Upper lobe of left lung (tissue), 6 donors: ENCODE measurements at regions not wholly inside any gene's neighbourhood (a gene's known extent, or its start where the extent isn't known, plus 50 kb on each side); places are given as distances from the start of the nearest gene placed in this dataset.
"Not testable (repeated sequence)": the region's sequence is repeated elsewhere in the genome, so short reads cannot be mapped to it uniquely, and the experiment has no call there.

Experiments
- ATAC-seq, 2 donors: fragments of 200-7000 bp; cut with Tn5 transposase; one replicate each; pipeline ENCODE4 v1.9.1; 2022; ENCODE audit warnings: mild to moderate bottlenecking in 2 of 2, moderate library complexity in 2 of 2; ENCODE audit not compliant: low FRiP score in 2 of 2
- DNase-seq, 2 donors: peaks; one replicate each; pipeline ENCODE4 v3.0.0-alpha.2; 2019 to 2020
- H3K27ac ChIP-seq, 4 donors: fragments of 200-600 bp; sonication (generic); one replicate each; pipeline ENCODE4 v1.5.1; 2016 to 2019
- H3K27me3 ChIP-seq, 4 donors: fragments of 200-600 bp; sonication (generic); one replicate each; pipeline ENCODE4 v1.5.1; 2017 to 2019
- H3K36me3 ChIP-seq, 4 donors: fragments of 200-600 bp; sonication (generic); one replicate each; pipeline ENCODE4 v1.5.1; 2016 to 2019
- H3K4me1 ChIP-seq, 4 donors: fragments of 200-600 bp; sonication (generic); one replicate each; pipeline ENCODE4 v1.5.1; 2018 to 2019
- H3K4me3 ChIP-seq, 4 donors: fragments of 200-600 bp; sonication (generic); one replicate each; pipeline ENCODE4 v1.5.1; 2017 to 2019; ENCODE audit warnings: mild to moderate bottlenecking in 2 of 4, moderate library complexity in 1 of 4
- H3K9me3 ChIP-seq, 4 donors: fragments of 200-600 bp; sonication (generic); one replicate each; pipeline ENCODE4 v1.5.1; 2018 to 2019
- WGBS, 2 donors: methylation state at CpG; one replicate each; pipeline ENCODE4 v1.1.5; 2017 to 2018; 5-methylcytosine and 5-hydroxymethylcytosine counted together
- donor health status: DM: no; HTN: no; CAD: no; lungs with moderate emphysema.
- donor health status: DM: no; HTN: yes; CAD: no; lungs with severe emphysema.

GRCh38 chr21:9813894-9814814, 707.2 kb upstream of the TPTE start:
- H3K36me3 ChIP-seq, H3K9me3 ChIP-seq: not testable (repeated sequence)
- WGBS, 2 donors, result 84 to 86% methylated on average over 16 to 20 of the region's 57 CpGs

GRCh38 chr21:9815181-9815789, 706.1 kb upstream of the TPTE start:
- peak in 1 of 2 donors; percentile 36 for DNase-seq
- H3K27me3 ChIP-seq, H3K27ac ChIP-seq, H3K9me3 ChIP-seq, H3K4me3 ChIP-seq, H3K4me1 ChIP-seq, H3K36me3 ChIP-seq, ATAC-seq: not testable (repeated sequence)
- WGBS, 2 donors, result 83 to 84% methylated on average over 9 to 17 of the region's 43 CpGs

More at GRCh38 chr21:9813894-9814814, 707.2 kb upstream of the TPTE start:
- H3K27me3 ChIP-seq, H3K4me1 ChIP-seq, H3K27ac ChIP-seq, ATAC-seq, H3K4me3 ChIP-seq: not testable (repeated sequence)
- DNase-seq, result peak; percentile 29 to 37

GRCh38 chr21:9816734-9817334, 704.5 kb upstream of the TPTE start:
- not testable (repeated sequence) for H3K36me3 ChIP-seq, ATAC-seq, H3K9me3 ChIP-seq, H3K27me3 ChIP-seq, H3K27ac ChIP-seq, H3K4me3 ChIP-seq, H3K4me1 ChIP-seq
- 58% methylated on average over 4 of the region's 38 CpGs; no CpG with 5 or more reads in 1 of the 2 donors for WGBS, 2 donors
- peak in 1 of 2 donors; percentile 39 for DNase-seq

- WGBS, 2 donors, result no CpG with 5 or more reads among the region's 43 CpGs
Observed at GRCh38 chr21:9817841-9818441, 703.4 kb upstream of the TPTE start.

GRCh38 chr21:9819549-9820192, 701.7 kb upstream of the TPTE start:
- not testable (repeated sequence) for H3K9me3 ChIP-seq, ATAC-seq, H3K27me3 ChIP-seq, H3K4me1 ChIP-seq, H3K27ac ChIP-seq, H3K36me3 ChIP-seq, H3K4me3 ChIP-seq
- peak in 1 of 2 donors; percentile 46 for DNase-seq
- no CpG with 5 or more reads among the region's 37 CpGs for WGBS, 2 donors

More at GRCh38 chr21:9817841-9818441, 703.4 kb upstream of the TPTE start:
- not testable (repeated sequence) for H3K36me3 ChIP-seq, H3K4me1 ChIP-seq, H3K27me3 ChIP-seq, H3K27ac ChIP-seq, ATAC-seq, DNase-seq, H3K9me3 ChIP-seq, H3K4me3 ChIP-seq

- H3K27me3 ChIP-seq, H3K4me3 ChIP-seq, H3K9me3 ChIP-seq, H3K36me3 ChIP-seq, H3K4me1 ChIP-seq, H3K27ac ChIP-seq, ATAC-seq: not testable (repeated sequence)
- DNase-seq, result peak in 1 of 2 donors; percentile 56
- WGBS, 2 donors, result 81 to 85% methylated on average over 3 to 7 of the region's 20 CpGs
Observed at GRCh38 chr21:9820579-9820978, 700.8 kb upstream of the TPTE start.

GRCh38 chr21:9821472-9821871, 699.9 kb upstream of the TPTE start:
- 70 to 78% methylated on average over 18 of the region's 20 CpGs for WGBS, 2 donors

GRCh38 chr21:9822093-9822820, 699.1 kb upstream of the TPTE start:
- ATAC-seq, H3K27ac ChIP-seq, H3K4me1 ChIP-seq, H3K36me3 ChIP-seq, H3K4me3 ChIP-seq, H3K27me3 ChIP-seq, H3K9me3 ChIP-seq: not testable (repeated sequence)
- WGBS, 2 donors, result 81 to 84% methylated on average over 25 to 28 of the region's 49 CpGs
- DNase-seq, result peak in 1 of 2 donors; percentile 22

More at GRCh38 chr21:9821472-9821871, 699.9 kb upstream of the TPTE start:
- not testable (repeated sequence) for H3K9me3 ChIP-seq, H3K27ac ChIP-seq, H3K4me3 ChIP-seq, ATAC-seq, H3K4me1 ChIP-seq, H3K36me3 ChIP-seq, DNase-seq, H3K27me3 ChIP-seq

- H3K27me3 ChIP-seq, ATAC-seq, H3K36me3 ChIP-seq, H3K4me3 ChIP-seq, H3K27ac ChIP-seq, H3K4me1 ChIP-seq, H3K9me3 ChIP-seq: not testable (repeated sequence)
- DNase-seq, result peak; percentile 50 to 93
- WGBS, 2 donors, result 83 to 87% methylated on average over 43 to 46 of the region's 65 CpGs
Observed at GRCh38 chr21:9823197-9824157, 697.9 kb upstream of the TPTE start.

- ATAC-seq, H3K27ac ChIP-seq, H3K27me3 ChIP-seq, H3K9me3 ChIP-seq, DNase-seq, H3K36me3 ChIP-seq, H3K4me3 ChIP-seq, H3K4me1 ChIP-seq: not testable (repeated sequence)
- WGBS, 2 donors, result no CpG with 5 or more reads among the region's 32 CpGs
Observed at GRCh38 chr21:9830801-9831200, 690.6 kb upstream of the TPTE start.

- not testable (repeated sequence) for H3K27ac ChIP-seq, H3K4me3 ChIP-seq, H3K9me3 ChIP-seq, DNase-seq, H3K36me3 ChIP-seq, H3K27me3 ChIP-seq, ATAC-seq, H3K4me1 ChIP-seq
- WGBS, 2 donors, result 79 to 83% methylated on average over 12 to 16 of the region's 18 CpGs
Observed at GRCh38 chr21:9832751-9833150, 688.6 kb upstream of the TPTE start.
